ENCODE measurements at regions not wholly inside any gene's neighbourhood (a gene's known extent, or its start where the extent isn't known, plus 50 kb on each side); places are given as distances from the start of the nearest gene placed in this dataset.

GRCh38 chr17:31697838-31698237 lies 161.2 kb downstream of the COPRS start:
- no CpG with 5 or more reads among the region's 9 CpGs for WGBS (ENCODE audit: extremely low coverage, insufficient coverage, insufficient read length)
- Histone ChIP-seq H3K4me3 (ENCODE audit: low read depth, low read length) (no peak overlapping the region), H3K4ac (ENCODE audit: low read depth, low read length) (no peak overlapping the region), H3K27me3 (ENCODE audit: insufficient read depth, low read length) (no peaks in the 10 kb centered on the region), H4K8ac (ENCODE audit: low read depth, low read length) (no peak overlapping the region), H2AK5ac (ENCODE audit: low read length) (no peak overlapping the region), H3K79me2 (ENCODE audit: control insufficient read depth, insufficient read depth, low read length, poor library complexity) (no peaks in the 10 kb centered on the region), H2BK12ac (ENCODE audit: low read length) (no peak overlapping the region), H3K14ac (ENCODE audit: low read length) (no peak overlapping the region), H3K4me2 (ENCODE audit: low read length) (no peak overlapping the region), H4K91ac (ENCODE audit: low read depth, low read length) (no peak overlapping the region), H2BK5ac (ENCODE audit: low read depth, low read length, poor library complexity) (no peak overlapping the region), H2BK120ac (ENCODE audit: insufficient read depth, low read length, poor library complexity) (no peak overlapping the region), H3K9ac (ENCODE audit: low read length) (no peak overlapping the region), H3K79me1 (ENCODE audit: low read length) (peaks cover 17% of the 10 kb centered on the region), H3K4me1 (ENCODE audit: control insufficient read depth in 1 of 2, insufficient read depth in 2 of 2, low read length in 2 of 2) (peaks cover 24 to 29% of the 10 kb centered on the region in 2 experiments), H2AFZ (ENCODE audit: insufficient read depth, low read length, poor library complexity) (no peak overlapping the region), H4K12ac (ENCODE audit: low read depth, low read length) (no peak overlapping the region), H3K36me3 (ENCODE audit: control insufficient read depth in 1 of 2, insufficient read depth in 2 of 2, low read length in 2 of 2) (no peaks in the 10 kb centered on the region), H3K23ac (ENCODE audit: low read length) (no peak overlapping the region), H3K18ac (ENCODE audit: low read length) (no peak overlapping the region), H3K27ac (ENCODE audit: low read depth, low read length) (no peak overlapping the region), H3K9me3 (ENCODE audit: insufficient read depth, low read depth, low read length) (no peaks in the 10 kb centered on the region)
- peak; percentile 34 to 50 for DNase-seq

- H3K4me2 ChIP-seq (ENCODE audit: low read length): peak overlapping the region; percentile 12
- WGBS (ENCODE audit: extremely low coverage, insufficient coverage, insufficient read length): no CpG with 5 or more reads among the region's 9 CpGs
- H3K14ac ChIP-seq (ENCODE audit: low read length): no peak overlapping the region
Measured at GRCh38 chr17:31696703-31697325, 162.2 kb downstream of the COPRS start.

DNA sequence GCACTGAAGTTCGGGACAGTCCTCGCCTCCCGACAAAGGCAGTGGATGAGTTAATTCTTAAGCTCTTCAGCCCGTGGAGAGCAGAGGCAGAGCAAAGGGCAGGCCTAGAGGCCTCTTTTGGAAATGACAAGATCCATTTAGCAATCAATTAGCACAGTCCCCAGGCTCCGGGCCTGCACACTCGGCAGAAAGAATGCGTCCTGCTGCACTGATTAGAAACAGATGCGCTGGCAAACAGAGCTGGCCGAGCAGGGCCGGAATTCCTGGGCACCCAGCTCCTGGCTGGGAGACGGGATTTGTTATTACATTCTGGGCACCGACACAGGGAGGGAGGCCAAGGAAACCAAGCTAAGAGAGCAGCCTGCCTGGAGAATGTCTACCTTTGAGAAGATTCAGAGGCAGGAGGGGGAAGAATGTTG lies 162.9 kb downstream of the COPRS start:
- WGBS (ENCODE audit: extremely low coverage, insufficient coverage, insufficient read length): no CpG with 5 or more reads among the region's 12 CpGs
- no peak overlapping the region for H2BK12ac ChIP-seq (ENCODE audit: low read length)

More at GRCh38 chr17:31696703-31697325, 162.2 kb downstream of the COPRS start:
- DNase-seq: no peak
- H2AFZ ChIP-seq (ENCODE audit: insufficient read depth, low read length, poor library complexity): no peak overlapping the region
- H2BK120ac ChIP-seq (ENCODE audit: insufficient read depth, low read length, poor library complexity): peak overlapping the region; percentile 23
- no peaks in the 10 kb centered on the region for H3K36me3 ChIP-seq (ENCODE audit: control insufficient read depth in 1 of 2, insufficient read depth in 2 of 2, low read length in 2 of 2)
- peak overlapping the region; percentile 15 for H2BK12ac ChIP-seq (ENCODE audit: low read length)
- H3K23ac ChIP-seq (ENCODE audit: low read length): no peak overlapping the region
- H3K79me1 ChIP-seq (ENCODE audit: low read length): peaks cover 17% of the 10 kb centered on the region
- H3K27me3 ChIP-seq (ENCODE audit: insufficient read depth, low read length): no peaks in the 10 kb centered on the region
- peak overlapping the region; percentile 71 for H4K91ac ChIP-seq (ENCODE audit: low read depth, low read length)
- no peak overlapping the region for H4K12ac ChIP-seq (ENCODE audit: low read depth, low read length)
- no peak overlapping the region for H4K8ac ChIP-seq (ENCODE audit: low read depth, low read length)
- H3K18ac ChIP-seq (ENCODE audit: low read length): no peak overlapping the region
- H3K9me3 ChIP-seq (ENCODE audit: insufficient read depth, low read depth, low read length): no peaks in the 10 kb centered on the region
- H3K4me1 ChIP-seq (ENCODE audit: control insufficient read depth in 1 of 2, insufficient read depth in 2 of 2, low read length in 2 of 2): peaks cover 24 to 29% of the 10 kb centered on the region in 2 experiments
- peak overlapping the region; percentile 84 for H3K27ac ChIP-seq (ENCODE audit: low read depth, low read length)
- peak overlapping the region; percentile 3 for H2AK5ac ChIP-seq (ENCODE audit: low read length)
- peak overlapping the region; percentile 24 for H2BK5ac ChIP-seq (ENCODE audit: low read depth, low read length, poor library complexity)
- no peak overlapping the region for H3K9ac ChIP-seq (ENCODE audit: low read length)
- no peak overlapping the region for H3K4ac ChIP-seq (ENCODE audit: low read depth, low read length)
- no peak overlapping the region for H3K4me3 ChIP-seq (ENCODE audit: low read depth, low read length)
- H3K79me2 ChIP-seq (ENCODE audit: control insufficient read depth, insufficient read depth, low read length, poor library complexity): no peaks in the 10 kb centered on the region

GRCh38 chr17:31695456-31696090 lies 163.5 kb downstream of the COPRS start:
- Histone ChIP-seq H3K9ac (ENCODE audit: low read length) (no peak overlapping the region), H2AFZ (ENCODE audit: insufficient read depth, low read length, poor library complexity) (no peak overlapping the region), H3K79me1 (ENCODE audit: low read length) (peaks cover 17% of the 10 kb centered on the region), H3K27me3 (ENCODE audit: insufficient read depth, low read length) (no peaks in the 10 kb centered on the region), H2BK120ac (ENCODE audit: insufficient read depth, low read length, poor library complexity) (peak overlapping the region; percentile 9), H4K12ac (ENCODE audit: low read depth, low read length) (no peak overlapping the region), H2BK12ac (ENCODE audit: low read length) (peak overlapping the region; percentile 16), H3K27ac (ENCODE audit: low read depth, low read length) (peak overlapping the region; percentile 92), H3K36me3 (ENCODE audit: control insufficient read depth in 1 of 2, insufficient read depth in 2 of 2, low read length in 2 of 2) (no peaks in the 10 kb centered on the region), H3K4ac (ENCODE audit: low read depth, low read length) (no peak overlapping the region), H4K91ac (ENCODE audit: low read depth, low read length) (peak overlapping the region; percentile 31), H3K18ac (ENCODE audit: low read length) (peak overlapping the region; percentile 2), H2AK5ac (ENCODE audit: low read length) (peak overlapping the region; percentile 8), H3K14ac (ENCODE audit: low read length) (no peak overlapping the region), H4K8ac (ENCODE audit: low read depth, low read length) (peak overlapping the region; percentile 0), H3K79me2 (ENCODE audit: control insufficient read depth, insufficient read depth, low read length, poor library complexity) (no peaks in the 10 kb centered on the region), H3K4me2 (ENCODE audit: low read length) (peak overlapping the region; percentile 40), H2BK5ac (ENCODE audit: low read depth, low read length, poor library complexity) (peak overlapping the region; percentile 50), H3K4me3 (ENCODE audit: low read depth, low read length) (no peak overlapping the region), H3K4me1 (ENCODE audit: control insufficient read depth in 1 of 2, insufficient read depth in 2 of 2, low read length in 2 of 2) (peaks cover 24 to 29% of the 10 kb centered on the region in 2 experiments), H3K9me3 (ENCODE audit: insufficient read depth, low read depth, low read length) (no peaks in the 10 kb centered on the region), H3K23ac (ENCODE audit: low read length) (no peak overlapping the region)
- no CpG with 5 or more reads among the region's 8 CpGs for WGBS (ENCODE audit: extremely low coverage, insufficient coverage, insufficient read length)
- DNase-seq: peak; percentile 33 to 44

More for the DNA sequence above, 162.9 kb downstream of the COPRS start:
- no peaks in the 10 kb centered on the region for H3K27me3 ChIP-seq (ENCODE audit: insufficient read depth, low read length)
- H3K4me1 ChIP-seq (ENCODE audit: control insufficient read depth in 1 of 2, insufficient read depth in 2 of 2, low read length in 2 of 2): peaks cover 24 to 29% of the 10 kb centered on the region in 2 experiments
- H2AK5ac ChIP-seq (ENCODE audit: low read length): no peak overlapping the region
- H3K14ac ChIP-seq (ENCODE audit: low read length): no peak overlapping the region
- peak; percentile 86 to 90 for DNase-seq
- no peak overlapping the region for H4K12ac ChIP-seq (ENCODE audit: low read depth, low read length)
- peak overlapping the region; percentile 40 for H3K4me2 ChIP-seq (ENCODE audit: low read length)
- H4K91ac ChIP-seq (ENCODE audit: low read depth, low read length): peak overlapping the region; percentile 71
- H2AFZ ChIP-seq (ENCODE audit: insufficient read depth, low read length, poor library complexity): no peak overlapping the region
- H3K79me1 ChIP-seq (ENCODE audit: low read length): peaks cover 17% of the 10 kb centered on the region
- H3K9ac ChIP-seq (ENCODE audit: low read length): no peak overlapping the region
- peak overlapping the region; percentile 92 for H3K27ac ChIP-seq (ENCODE audit: low read depth, low read length)
- H3K18ac ChIP-seq (ENCODE audit: low read length): no peak overlapping the region
- H3K4me3 ChIP-seq (ENCODE audit: low read depth, low read length): no peak overlapping the region
- no peaks in the 10 kb centered on the region for H3K36me3 ChIP-seq (ENCODE audit: control insufficient read depth in 1 of 2, insufficient read depth in 2 of 2, low read length in 2 of 2)
- no peaks in the 10 kb centered on the region for H3K79me2 ChIP-seq (ENCODE audit: control insufficient read depth, insufficient read depth, low read length, poor library complexity)
- H2BK5ac ChIP-seq (ENCODE audit: low read depth, low read length, poor library complexity): no peak overlapping the region
- H3K4ac ChIP-seq (ENCODE audit: low read depth, low read length): no peak overlapping the region
- no peak overlapping the region for H4K8ac ChIP-seq (ENCODE audit: low read depth, low read length)
- H3K23ac ChIP-seq (ENCODE audit: low read length): no peak overlapping the region
- no peak overlapping the region for H2BK120ac ChIP-seq (ENCODE audit: insufficient read depth, low read length, poor library complexity)
- H3K9me3 ChIP-seq (ENCODE audit: insufficient read depth, low read depth, low read length): no peaks in the 10 kb centered on the region

All from trophoblast cell (in vitro differentiated cells and primary cell).